IMR-90 (cell line): ENCODE measurements at regions not wholly inside any gene's neighbourhood (a gene's known extent, or its start where the extent isn't known, plus 50 kb on each side); places are given as distances from the start of the nearest gene placed in this dataset.

Source experiments
- ATAC-seq: fragments of 200-7000 bp; cut with Tn5 transposase; 2 replicates; pipeline ENCODE4 v1.9.1; 2020; ENCODE audit warnings: low read depth, mild to moderate bottlenecking, moderate library complexity
- BruUV-seq: library from RNA; stranded (reverse); fragments of 400-500 nt; replicated peaks from 2 replicates; lab custom pipeline; 2021; lab: Mats Ljungman, UMichigan
- CTCF ChIA-PET: fragments of 300-600 bp; formaldehyde crosslinking; extraction: SDS; loops from one replicate; lab custom pipeline; 2021; ENCODE audit warnings: antibody characterized with exemption; lab: Yijun Ruan, JAX
- POLR2A ChIA-PET: fragments of 300-600 bp; sonication (Branson Sonifier 250); formaldehyde crosslinking; loops from one replicate; lab custom pipeline; 2022; ENCODE audit warnings: antibody characterized with exemption; ENCODE audit not compliant: unreplicated experiment; lab: Charles Lee
- DNase-seq: peaks from one replicate; pipeline ENCODE4 v3.0.0; 2013
- H2AFZ ChIP-seq: replicated peaks from 2 replicates; pipeline ENCODE3; 2013; ENCODE audit warnings: low read length, mild to moderate bottlenecking; ENCODE audit not compliant: poor library complexity
- H2AK5ac ChIP-seq: 2 replicates; pipeline ENCODE4 v1.6.1; 2013; ENCODE audit warnings: low read depth, low read length, inconsistent platforms
- H2AK9ac ChIP-seq: replicated peaks from 2 replicates; pipeline ENCODE3; 2013; ENCODE audit warnings: mild to moderate bottlenecking, low read depth, low read length, moderate library complexity; ENCODE audit not compliant: poor library complexity
- H2BK120ac ChIP-seq: 2 replicates; pipeline ENCODE4 v1.6.1; 2013; ENCODE audit warnings: low read depth, low read length, inconsistent platforms
- H2BK15ac ChIP-seq: 3 replicates; pipeline ENCODE4 v1.6.1; 2013; ENCODE audit warnings: low read depth, low read length, inconsistent platforms
- H2BK20ac ChIP-seq: 2 replicates; pipeline ENCODE4 v1.6.1; 2013; ENCODE audit warnings: low read depth, mild to moderate bottlenecking, inconsistent platforms, low read length, moderate library complexity
- H2BK5ac ChIP-seq: 2 replicates; pipeline ENCODE4 v1.6.1; 2013; ENCODE audit warnings: mild to moderate bottlenecking, low read depth, low read length, inconsistent platforms; ENCODE audit not compliant: poor library complexity, severe bottlenecking
- H3K14ac ChIP-seq: replicated peaks from 2 replicates; pipeline ENCODE4 v1.6.1; 2013; ENCODE audit warnings: low read depth, low read length, inconsistent platforms
- H3K18ac ChIP-seq: 2 replicates; pipeline ENCODE4 v1.6.1; 2013; ENCODE audit warnings: low read depth, low read length, control low read depth
- H3K23ac ChIP-seq: 2 replicates; pipeline ENCODE4 v1.6.1; 2013; ENCODE audit warnings: low read depth, low read length, inconsistent platforms
- H3K27ac ChIP-seq: 2 replicates; pipeline ENCODE4 v1.5.1; 2013; ENCODE audit warnings: mild to moderate bottlenecking, control low read depth, low read length; ENCODE audit not compliant: insufficient read depth
- H3K27me3 ChIP-seq: 2 replicates; pipeline ENCODE4 v1.6.1; 2013; ENCODE audit warnings: low read length; ENCODE audit not compliant: control insufficient read depth, insufficient read depth
- H3K36me3 ChIP-seq: 2 replicates; pipeline ENCODE4 v1.6.1; 2013; ENCODE audit warnings: low read length, mixed read lengths; ENCODE audit not compliant: control insufficient read depth, insufficient read depth
- H3K4ac ChIP-seq: 2 replicates; pipeline ENCODE4 v1.6.1; 2013; ENCODE audit warnings: low read depth, low read length, inconsistent platforms
- H3K4me1 ChIP-seq: 2 replicates; pipeline ENCODE4 v1.6.1; 2013; ENCODE audit warnings: low read length, mixed read lengths; ENCODE audit not compliant: control insufficient read depth, insufficient read depth
- H3K4me2 ChIP-seq: 2 replicates; pipeline ENCODE4 v1.6.1; 2013; ENCODE audit warnings: low read depth, mild to moderate bottlenecking, control low read depth, low read length, moderate library complexity
- H3K4me3 ChIP-seq: 2 replicates; pipeline ENCODE4 v1.5.1; 2013; ENCODE audit warnings: low read depth, mild to moderate bottlenecking, control low read depth, low read length, moderate library complexity; ENCODE audit not compliant: insufficient read depth
- H3K56ac ChIP-seq: 2 replicates; pipeline ENCODE4 v1.6.1; 2013; ENCODE audit warnings: low read length, inconsistent platforms; ENCODE audit not compliant: insufficient read depth; ENCODE audit errors: extremely low read depth
- H3K79me1 ChIP-seq, 2 experiments: 2 replicates each; pipeline ENCODE4 v1.6.1; 2013; ENCODE audit warnings: low read length in 2 of 2, inconsistent platforms in 1 of 2, low read depth in 1 of 2
- H3K9ac ChIP-seq: 2 replicates; pipeline ENCODE4 v1.6.1; 2013; ENCODE audit warnings: low read depth, low read length, control low read depth
- H3K9me1 ChIP-seq: 2 replicates; pipeline ENCODE4 v1.6.1; 2013; ENCODE audit warnings: low read length, inconsistent platforms; ENCODE audit not compliant: insufficient read depth
- H3K9me3 ChIP-seq: 2 replicates; pipeline ENCODE4 v1.6.1; 2013; ENCODE audit warnings: low read length; ENCODE audit not compliant: control insufficient read depth, insufficient read depth
- H4K20me1 ChIP-seq: 2 replicates; pipeline ENCODE4 v1.6.1; 2013; ENCODE audit warnings: low read length, inconsistent platforms; ENCODE audit not compliant: insufficient read depth
- H4K5ac ChIP-seq: 2 replicates; pipeline ENCODE4 v1.6.1; 2013; ENCODE audit warnings: mild to moderate bottlenecking, low read depth, low read length, control low read depth
- H4K8ac ChIP-seq, 2 experiments: 2 replicates each; pipeline ENCODE4 v1.6.1; 2013; ENCODE audit warnings: low read depth in 2 of 2, low read length in 2 of 2, control low read depth in 1 of 2, inconsistent platforms in 1 of 2
- H4K91ac ChIP-seq: 2 replicates; pipeline ENCODE4 v1.6.1; 2013; ENCODE audit warnings: low read depth, low read length, inconsistent platforms; ENCODE audit not compliant: insufficient read depth
- BHLHE40 ChIP-seq: fragments of 150-350 bp; IDR thresholded peaks from 2 replicates; pipeline ENCODE4 v1.6.1; 2016; ENCODE audit warnings: mild to moderate bottlenecking, low read depth, low read length
- CEBPB ChIP-seq: IDR thresholded peaks from 2 replicates; pipeline ENCODE4 v1.6.1; 2012; ENCODE audit warnings: low read depth, low read length, improper control_type of control experiment
- CHD1 ChIP-seq: IDR thresholded peaks from 2 replicates; pipeline ENCODE4 v1.6.1; 2012; ENCODE audit warnings: low read depth, low read length, improper control_type of control experiment
- CTCF ChIP-seq: conservative IDR thresholded peaks from 2 replicates; pipeline ENCODE4 v1.5.1; 2012; ENCODE audit warnings: mild to moderate bottlenecking, low read depth, low read length, improper control_type of control experiment
- ELK1 ChIP-seq: fragments of 150-350 bp; IDR thresholded peaks from 2 replicates; pipeline ENCODE4 v1.6.1; 2016; ENCODE audit warnings: low read depth, mild to moderate bottlenecking, low read length, moderate library complexity, borderline replicate concordance
- FOS ChIP-seq: fragments of 150-350 bp; IDR thresholded peaks from 2 replicates; pipeline ENCODE4 v1.6.1; 2016; ENCODE audit warnings: low read depth, low read length
- MAFK ChIP-seq: IDR thresholded peaks from 2 replicates; pipeline ENCODE4 v1.6.1; 2012; ENCODE audit warnings: low read depth, low read length, improper control_type of control experiment
- MAZ ChIP-seq: IDR thresholded peaks from 2 replicates; pipeline ENCODE4 v1.6.1; 2012; ENCODE audit warnings: low read depth, mild to moderate bottlenecking, low read length, improper control_type of control experiment, moderate library complexity, borderline replicate concordance
- MXI1 ChIP-seq: IDR thresholded peaks from 2 replicates; pipeline ENCODE4 v1.6.1; 2012; ENCODE audit warnings: low read depth, mild to moderate bottlenecking, low read length, moderate library complexity, borderline replicate concordance
- NFE2L2 ChIP-seq: fragments of 150-350 bp; IDR thresholded peaks from 2 replicates; pipeline ENCODE4 v1.6.1; 2016; ENCODE audit warnings: low read depth, mild to moderate bottlenecking, low read length
- POLR2A ChIP-seq: IDR thresholded peaks from 2 replicates; pipeline ENCODE4 v1.6.1; 2012; ENCODE audit warnings: mild to moderate bottlenecking, low read depth, low read length
- RAD21 ChIP-seq: IDR thresholded peaks from 2 replicates; pipeline ENCODE4 v1.6.1; 2012; ENCODE audit warnings: low read length, improper control_type of control experiment
- RCOR1 ChIP-seq: IDR thresholded peaks from 2 replicates; pipeline ENCODE4 v1.6.1; 2012; ENCODE audit warnings: mild to moderate bottlenecking, low read length, improper control_type of control experiment; ENCODE audit not compliant: insufficient replicate concordance
- RFX5 ChIP-seq: IDR thresholded peaks from 2 replicates; pipeline ENCODE4 v1.8.0; 2012; ENCODE audit warnings: low read depth, mild to moderate bottlenecking, low read length, moderate library complexity
- SMC3 ChIP-seq: fragments of 150-350 bp; IDR thresholded peaks from 2 replicates; pipeline ENCODE4 v1.6.1; 2016; ENCODE audit warnings: low read depth, mild to moderate bottlenecking, antibody characterized with exemption, low read length, moderate library complexity
- WGBS, 2 experiments: methylation state at CpG; one replicate each; pipeline versions ENCODE4 v1.1.5 to v1.1.7; 2013; ENCODE audit warnings: missing lambda C conversion rate in 2 of 2; ENCODE audit not compliant: insufficient read length in 1 of 2; ENCODE audit errors: extremely low coverage in 2 of 2; 5-methylcytosine and 5-hydroxymethylcytosine counted together
- dilution Hi-C: fragments of 300-500 bp; cut with HindIII; formaldehyde crosslinking; loops from one replicate; pipeline ENCODE4 v1.14.3; 2018; ENCODE audit warnings: low sequenced_read_pairs; ENCODE audit not compliant: unreplicated experiment
- in situ Hi-C: fragments of 300-500 bp; cut with MboI; formaldehyde crosslinking; loops from 3 replicates; pipeline ENCODE4 v1.14.3; 2019; ENCODE audit warnings: low sequenced_read_pairs, inconsistent platforms, mixed read lengths
- intact Hi-C: fragments of 100-400 bp; cut with micrococcal nuclease; formaldehyde crosslinking; loops from 2 replicates; pipeline ENCODE4 v1.10.0; 2022
- TF ChIP-seq, protein P1 (sequence below): fragments of 150-350 bp; IDR thresholded peaks from 2 replicates; pipeline ENCODE4 v1.6.1; 2017; ENCODE audit warnings: mild to moderate bottlenecking, antibody characterized with exemption, low read length, low read depth

DNA sequence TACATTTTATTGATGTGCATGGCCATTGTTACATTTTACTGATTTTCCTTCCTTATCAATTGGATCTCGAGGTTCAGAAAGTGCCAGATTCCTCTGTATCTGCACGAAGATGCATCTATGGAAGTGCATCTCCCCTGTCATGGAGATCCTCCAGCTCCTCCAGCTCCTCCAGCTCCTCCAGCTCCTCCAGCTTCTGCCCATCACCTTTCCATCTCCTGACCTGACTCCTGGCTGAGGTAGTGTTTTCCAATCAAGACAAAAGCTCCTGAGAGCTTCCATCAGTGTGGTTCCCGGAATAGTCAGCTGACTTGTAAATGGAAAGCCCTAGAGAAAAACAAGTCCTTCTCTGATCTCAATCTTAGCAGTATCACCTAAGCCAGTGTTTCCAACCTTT is 90.8 kb upstream of the KLF6 start:
- no TSS peak for BruUV-seq

More for the DNA sequence above, 90.8 kb upstream of the KLF6 start:
- peak overlapping the region; percentile 18; the same call in 1 of the 2 replicates for H2BK120ac ChIP-seq
- no peaks in the 10 kb centered on the region for H3K9me3 ChIP-seq
- intact Hi-C loops (no loop called here), dilution Hi-C loops (no loop called here), in situ Hi-C loops (no loop called here)
- H4K8ac ChIP-seq = no peak overlapping the region
- H2AK9ac ChIP-seq = peak overlapping the region; percentile 46
- H3K4ac ChIP-seq = peak overlapping the region; percentile 46
- no peaks in the 10 kb centered on the region for H3K79me1 ChIP-seq
- H2BK15ac ChIP-seq = 0 out of 3 replicates have a peak overlapping the region, but pooled peaks have one; percentile 20
- no peak overlapping the region for H3K14ac ChIP-seq
- H3K23ac ChIP-seq = no peak overlapping the region
- peak overlapping the region; percentile 34; the same call in 1 of the 2 replicates for H2BK20ac ChIP-seq
- no peak overlapping the region for H3K27ac ChIP-seq
- no peak overlapping the region for H3K56ac ChIP-seq
- H3K9me1 ChIP-seq = no peaks in the 10 kb centered on the region
- DNase-seq = no peak
- H3K36me3 ChIP-seq = no peaks in the 10 kb centered on the region
- no peak overlapping the region for H3K4me3 ChIP-seq
- TF ChIP-seq RCOR1 (no peak), ELK1 (no peak), NFE2L2 (no peak), CTCF (no peak), CHD1 (no peak), BHLHE40 (no peak), SMC3 (no peak), MAZ (no peak), MXI1 (no peak), RAD21 (no peak), CEBPB (no peak), MAFK (no peak), POLR2A (no peak), FOS (no peak), RFX5 (no peak)
- TF ChIP-seq, protein P1, sequence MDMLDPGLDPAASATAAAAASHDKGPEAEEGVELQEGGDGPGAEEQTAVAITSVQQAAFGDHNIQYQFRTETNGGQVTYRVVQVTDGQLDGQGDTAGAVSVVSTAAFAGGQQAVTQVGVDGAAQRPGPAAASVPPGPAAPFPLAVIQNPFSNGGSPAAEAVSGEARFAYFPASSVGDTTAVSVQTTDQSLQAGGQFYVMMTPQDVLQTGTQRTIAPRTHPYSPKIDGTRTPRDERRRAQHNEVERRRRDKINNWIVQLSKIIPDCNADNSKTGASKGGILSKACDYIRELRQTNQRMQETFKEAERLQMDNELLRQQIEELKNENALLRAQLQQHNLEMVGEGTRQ = no peak
- WGBS, 2 experiments = 93% methylated on average over 3 of the region's 3 CpGs; no CpG with 5 or more reads in 1 of the 2 experiments
- no peaks in the 10 kb centered on the region for H4K20me1 ChIP-seq
- H3K18ac ChIP-seq = no peak overlapping the region
- H3K27me3 ChIP-seq = no peaks in the 10 kb centered on the region
- POLR2A ChIA-PET = interaction anchor here (1.0 kb wide), 1 partner anchor 91 kb away, joined by 3 read pairs; the partner anchor contains the start of gene KLF6
- H2BK5ac ChIP-seq = no peak overlapping the region
- CTCF ChIA-PET = no interaction called here
- ATAC-seq = no peak
- H4K5ac ChIP-seq = no peak overlapping the region
- H3K9ac ChIP-seq = no peak overlapping the region
- H3K4me1 ChIP-seq = no peaks in the 10 kb centered on the region
- H3K4me2 ChIP-seq = no peak overlapping the region
- peak overlapping the region; percentile 27 for H2AFZ ChIP-seq
- no peak overlapping the region for H2AK5ac ChIP-seq
- no peak overlapping the region for H4K91ac ChIP-seq
